ENCODE measurements at regions not wholly inside any gene's neighbourhood (a gene's known extent, or its start where the extent isn't known, plus 50 kb on each side); places are given as distances from the start of the nearest gene placed in this dataset.
"Not testable (repeated sequence)": the region's sequence is repeated elsewhere in the genome, so short reads cannot be mapped to it uniquely, and the experiment has no call there.

DNA sequence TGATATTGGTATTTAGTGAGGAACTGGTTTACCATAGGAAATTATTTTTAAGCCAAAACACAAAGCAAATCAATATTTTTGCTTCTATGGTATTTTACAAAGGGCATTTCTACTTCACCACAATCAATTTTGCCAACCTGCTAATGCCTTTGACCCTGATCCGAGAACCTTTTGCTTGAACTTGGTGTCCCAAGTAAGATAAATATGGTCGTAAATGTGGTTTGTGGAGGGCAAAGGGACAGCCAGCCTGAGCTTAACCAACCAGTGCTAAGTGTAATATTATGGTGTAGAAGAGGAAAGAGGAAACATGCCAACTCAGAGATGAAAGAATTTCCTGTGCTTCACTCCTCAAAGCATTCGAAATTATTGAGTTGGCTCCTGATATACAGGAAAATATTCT, 148.4 kb downstream of the C3orf38 start:
- DNase-seq = no peak

DNA sequence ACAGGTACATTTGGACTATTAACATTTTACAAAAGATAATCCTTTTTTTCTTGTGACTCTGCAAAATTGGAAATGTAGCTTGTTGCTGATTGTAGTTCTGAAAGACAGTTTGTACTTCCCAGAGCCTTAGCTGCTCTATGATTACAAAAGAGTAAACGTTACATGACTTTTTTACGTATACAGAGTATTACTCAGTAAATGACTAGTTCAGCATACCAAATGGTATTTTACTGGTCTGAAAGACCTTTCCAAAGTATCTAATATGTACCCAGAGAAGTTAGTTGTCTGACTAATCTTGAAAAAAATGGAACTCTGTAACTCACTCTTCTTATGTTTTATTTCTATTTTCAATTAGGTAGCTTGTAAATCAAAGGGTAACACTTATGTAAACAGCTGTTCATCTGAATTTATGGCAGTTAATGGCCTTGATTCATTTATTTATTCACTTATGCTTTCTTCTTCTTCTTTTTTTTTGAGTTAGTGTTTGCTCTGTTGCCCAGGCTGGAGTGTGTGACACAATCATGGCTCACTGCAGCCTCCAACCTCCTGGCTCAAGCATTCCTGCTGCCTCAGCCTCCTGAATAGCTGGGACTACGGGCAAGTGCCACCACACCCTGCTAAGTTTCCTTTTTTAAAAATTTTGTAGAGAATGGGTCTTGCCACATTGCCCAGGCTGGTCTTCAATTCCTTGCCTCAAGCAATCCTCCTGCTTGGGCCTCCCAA, 151.7 kb downstream of the C3orf38 start:
- DNase-seq = no peak

DNA sequence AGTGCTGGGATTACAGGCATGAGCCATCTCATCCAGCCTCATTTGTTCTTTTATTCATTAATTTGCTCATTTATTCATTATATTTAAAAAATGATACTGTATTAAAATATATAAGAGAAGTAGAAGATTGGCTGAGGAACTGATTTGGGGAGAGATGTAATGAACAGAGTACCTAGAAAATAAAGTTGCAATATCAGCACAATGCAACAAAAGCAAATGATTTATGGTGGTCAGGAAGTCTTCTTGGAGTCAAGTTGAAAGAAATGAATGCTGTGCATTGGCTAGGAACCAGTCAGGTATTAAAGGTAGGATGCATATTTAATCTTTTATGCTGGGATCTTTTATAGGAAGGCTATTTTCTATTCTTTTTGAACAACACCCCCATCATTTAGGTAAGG, 152.2 kb downstream of the C3orf38 start:
- DNase-seq = no peak

- not testable (repeated sequence) for DNase-seq
Measured at GRCh38 chr3:88303331-88303904, 153.7 kb downstream of the C3orf38 start.

DNA sequence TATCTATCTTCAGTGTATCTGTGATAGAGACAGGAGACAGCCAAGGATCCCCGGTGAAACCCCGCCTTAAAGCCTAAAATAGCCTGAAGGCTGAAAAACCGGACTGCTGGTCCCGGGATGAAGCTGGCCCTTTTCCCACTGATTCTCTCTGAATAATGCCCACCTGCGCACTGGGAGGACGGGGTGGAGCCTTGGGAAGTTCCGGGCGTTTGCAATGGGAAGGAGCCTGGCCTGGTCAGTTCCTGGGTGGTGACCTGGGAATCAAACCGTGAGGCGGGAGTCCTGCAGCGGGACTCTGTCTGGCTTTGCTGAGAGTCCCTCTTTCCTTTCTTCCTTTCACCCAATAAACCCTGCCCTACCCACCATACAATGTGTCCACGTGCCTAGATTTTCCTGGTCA, 157.9 kb downstream of the C3orf38 start:
- no peak for DNase-seq

GRCh38 chr3:88311826-88312225, 162.1 kb downstream of the C3orf38 start:
- no peak for DNase-seq

DNA sequence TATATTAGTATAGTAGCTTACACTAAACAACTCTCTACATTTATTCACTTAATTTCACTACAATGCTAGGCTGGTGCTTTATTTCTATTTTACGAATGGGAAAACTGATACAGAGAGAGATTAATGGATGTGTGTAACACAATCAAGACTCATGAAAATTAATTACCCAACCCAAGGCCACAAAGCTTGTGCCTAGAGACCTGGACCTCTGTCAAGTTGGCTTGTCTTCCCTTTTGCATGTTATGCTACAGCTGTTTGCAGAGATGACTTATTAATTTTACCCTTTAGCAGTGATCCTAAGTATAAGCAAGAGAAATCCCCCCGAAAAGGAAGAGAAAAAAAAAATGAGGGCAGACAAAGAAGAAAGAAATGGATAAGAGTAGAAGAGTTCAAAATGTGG, 162.5 kb downstream of the C3orf38 start:
- DNase-seq = no peak

- DNase-seq = no peak
Measured at GRCh38 chr3:88318067-88318466, 168.3 kb downstream of the C3orf38 start.

DNA sequence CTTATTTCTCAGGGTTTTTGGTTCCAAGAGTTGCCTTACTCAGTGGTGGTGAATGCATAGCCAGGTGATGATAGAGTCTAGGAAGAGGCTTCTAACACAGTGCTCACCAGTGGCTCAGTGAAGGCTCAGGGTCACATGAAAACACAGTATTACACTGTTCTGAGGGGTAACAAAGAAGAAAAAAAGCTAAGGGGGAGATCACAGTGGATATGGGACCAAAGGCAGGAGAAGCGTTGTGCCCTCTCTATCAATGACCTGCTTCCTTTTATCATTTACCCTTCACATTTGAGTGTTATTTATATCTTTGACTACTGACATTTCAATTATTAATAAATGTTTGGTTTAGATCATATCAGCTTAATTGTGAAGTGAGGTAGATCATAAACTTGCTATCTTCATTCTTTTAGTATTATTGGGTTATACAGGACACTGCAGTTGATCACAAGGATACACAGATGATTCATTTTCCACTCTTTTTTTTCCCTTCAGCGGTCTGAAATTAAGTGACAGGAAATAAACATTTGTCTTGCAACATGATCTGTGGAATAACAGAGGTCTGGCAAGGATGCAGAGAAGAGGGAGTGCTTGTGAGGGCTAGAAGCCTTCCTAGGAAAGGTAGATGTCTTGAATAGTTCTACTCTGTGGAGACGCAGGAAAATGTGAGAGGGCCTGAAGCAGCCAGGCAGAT, 171.7 kb downstream of the C3orf38 start:
- DNase-seq = no peak

- DNase-seq = no peak
Measured at GRCh38 chr3:88324788-88325187, 175.0 kb downstream of the C3orf38 start.

- no peak for DNase-seq
Measured at GRCh38 chr3:88334187-88334868, 184.6 kb downstream of the C3orf38 start.

DNA sequence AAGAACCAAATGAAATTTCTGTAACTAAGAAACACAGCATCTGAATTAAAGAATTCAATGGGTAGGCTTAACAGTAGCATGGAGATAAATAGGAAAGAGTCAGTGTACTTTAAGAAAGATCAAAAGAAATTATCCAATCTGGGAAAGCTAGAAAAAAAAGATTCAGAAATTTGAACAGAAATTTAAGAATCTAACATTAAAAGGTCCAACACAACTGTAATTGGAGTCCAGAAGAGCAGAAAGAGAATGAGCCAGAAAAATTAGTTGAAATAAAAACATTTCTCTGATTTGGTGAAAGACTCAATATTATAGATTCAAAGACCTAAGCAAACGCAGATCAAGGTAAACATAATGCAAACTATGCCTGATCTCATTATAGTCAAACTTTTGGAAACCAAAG, 187.1 kb downstream of the C3orf38 start:
- no peak for DNase-seq

DNA sequence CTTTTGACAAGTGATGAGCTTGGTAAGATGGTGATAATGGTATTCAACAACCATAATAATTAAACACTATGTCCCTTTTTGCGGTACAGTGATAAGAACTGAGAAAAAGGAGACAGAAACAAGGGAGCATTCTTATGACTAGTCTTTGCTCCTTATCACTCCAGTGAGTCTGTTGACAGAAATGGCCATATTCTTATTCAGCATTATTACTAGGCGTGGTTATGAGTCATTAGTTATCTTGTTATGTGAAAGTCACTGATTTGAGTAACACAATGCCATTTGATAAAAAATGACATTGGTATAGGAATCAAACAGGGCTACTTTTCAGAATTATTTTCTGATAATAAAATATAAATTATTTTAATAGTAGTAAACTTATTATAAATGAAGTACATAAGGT, 193.5 kb downstream of the C3orf38 start:
- no peak for DNase-seq

DNA sequence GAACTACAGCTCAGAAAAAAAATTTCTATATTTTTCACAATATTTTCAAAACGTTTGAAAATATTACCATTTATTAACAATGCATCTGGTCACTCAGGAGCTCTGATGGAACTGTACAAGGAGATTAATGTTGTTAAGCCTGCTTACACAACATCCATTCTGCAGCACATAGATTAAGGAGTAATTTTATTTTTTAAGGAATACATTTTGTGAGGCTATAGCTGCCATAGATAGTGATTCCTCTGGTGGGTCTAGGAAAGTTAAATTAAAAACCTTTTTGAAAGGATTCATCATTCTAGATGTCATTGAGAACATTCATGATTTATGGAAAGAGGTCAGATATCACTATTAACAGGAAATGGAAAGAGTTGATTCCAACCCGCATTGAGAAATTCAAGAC, 196.9 kb downstream of the C3orf38 start:
- no peak for DNase-seq

GRCh38 chr3:88362428-88362827, 212.7 kb downstream of the C3orf38 start:
- no peak for DNase-seq

DNA sequence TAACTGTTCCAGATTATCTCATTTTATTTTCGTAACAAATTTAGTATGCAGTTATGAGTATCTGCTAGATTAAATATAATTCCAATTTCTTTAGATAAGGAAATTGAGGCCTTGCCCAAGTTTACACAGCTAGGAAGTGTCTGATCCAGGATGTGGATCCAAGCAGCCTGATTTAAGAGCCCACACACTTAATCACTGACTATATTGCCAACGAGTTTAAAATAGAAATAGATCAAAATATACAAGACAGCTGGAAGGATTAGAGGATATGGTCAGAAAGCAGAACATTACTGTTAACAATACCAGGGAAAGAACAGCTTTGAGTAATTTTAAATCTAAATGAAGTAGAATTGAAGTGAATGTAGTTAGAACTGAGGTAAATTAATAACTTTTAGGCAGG, 215.2 kb downstream of the C3orf38 start:
- DNase-seq = no peak

DNA sequence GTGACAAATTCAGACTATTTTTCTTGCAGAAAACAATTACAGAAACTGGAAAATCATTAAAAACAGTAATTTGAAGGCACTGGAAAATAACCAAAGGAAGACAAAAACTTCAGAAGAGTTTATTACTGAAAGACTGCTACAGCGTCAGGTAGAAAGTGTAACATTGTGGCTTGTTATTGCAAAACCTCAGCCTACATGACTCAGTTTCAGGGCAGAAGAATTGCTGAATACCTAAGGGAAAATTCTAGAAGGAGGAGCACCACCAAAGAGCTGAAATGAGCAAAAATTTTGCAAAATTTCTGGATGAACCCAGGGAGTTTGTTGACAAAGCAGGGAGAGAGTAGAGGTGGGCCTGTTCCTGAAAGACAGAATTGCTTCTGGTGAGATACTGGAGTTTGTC, 219.6 kb downstream of the C3orf38 start:
- no peak for DNase-seq

DNA sequence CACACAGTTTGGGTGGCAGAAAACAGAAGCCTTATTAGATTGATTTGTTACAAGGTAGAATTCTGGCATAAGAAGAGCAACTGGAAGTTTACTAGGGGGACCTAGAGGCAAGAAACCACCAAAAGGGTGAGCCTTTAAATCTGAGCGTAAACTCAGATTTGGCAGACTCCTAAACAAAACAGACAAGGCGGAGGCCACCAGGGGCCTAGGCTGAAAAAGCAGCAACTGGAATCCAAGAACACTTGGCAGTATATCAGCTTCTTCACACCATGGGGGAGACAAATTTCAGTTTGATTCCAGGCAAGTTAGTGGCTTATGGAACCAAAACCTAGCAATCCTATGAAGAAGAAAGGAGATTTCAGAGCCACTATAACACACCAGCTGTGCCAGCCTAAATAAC, 220.0 kb downstream of the C3orf38 start:
- DNase-seq = no peak

- DNase-seq = no peak
Measured at GRCh38 chr3:88385090-88385489, 235.3 kb downstream of the C3orf38 start.

DNA sequence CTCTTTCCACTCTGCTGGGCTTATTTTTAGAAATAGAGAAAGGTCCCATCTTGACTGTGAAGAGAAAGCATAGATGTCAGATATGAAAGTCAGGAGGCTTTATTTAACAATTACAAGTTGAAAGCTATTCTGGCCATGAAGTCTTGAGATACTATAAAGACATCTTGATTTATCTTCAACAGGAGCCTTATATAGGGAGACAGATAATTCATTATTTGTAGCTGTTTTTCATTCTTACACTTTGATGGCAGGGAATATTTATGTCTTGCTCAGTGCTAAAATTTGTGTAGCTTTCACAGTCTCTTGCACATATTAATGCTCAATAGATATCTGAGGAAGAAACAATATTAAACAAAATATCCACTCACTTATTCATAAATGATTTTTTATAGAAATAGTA, 248.8 kb downstream of the C3orf38 start:
- no peak for DNase-seq

GRCh38 chr3:88403319-88403718, 253.6 kb downstream of the C3orf38 start:
- no peak for DNase-seq

DNA sequence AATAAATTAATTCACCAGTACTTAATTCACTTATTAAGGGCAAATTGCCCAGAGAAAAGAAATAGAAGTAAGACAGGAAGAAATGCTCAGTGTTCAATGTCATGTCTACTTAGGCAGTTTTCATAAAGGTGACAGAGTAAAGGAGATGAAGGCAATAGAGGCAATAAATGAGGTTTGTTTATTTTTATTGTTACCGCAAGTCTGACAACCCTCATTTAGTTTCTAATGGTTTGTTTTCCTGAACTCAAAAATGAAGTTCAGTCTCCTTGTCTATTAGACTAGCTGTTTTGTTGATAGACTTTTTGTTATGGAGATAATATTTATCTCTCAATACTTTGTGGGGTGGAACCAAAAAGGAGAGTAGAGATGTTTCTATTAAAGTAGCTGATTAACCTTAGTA, 258.3 kb downstream of the C3orf38 start:
- no peak for DNase-seq

DNA sequence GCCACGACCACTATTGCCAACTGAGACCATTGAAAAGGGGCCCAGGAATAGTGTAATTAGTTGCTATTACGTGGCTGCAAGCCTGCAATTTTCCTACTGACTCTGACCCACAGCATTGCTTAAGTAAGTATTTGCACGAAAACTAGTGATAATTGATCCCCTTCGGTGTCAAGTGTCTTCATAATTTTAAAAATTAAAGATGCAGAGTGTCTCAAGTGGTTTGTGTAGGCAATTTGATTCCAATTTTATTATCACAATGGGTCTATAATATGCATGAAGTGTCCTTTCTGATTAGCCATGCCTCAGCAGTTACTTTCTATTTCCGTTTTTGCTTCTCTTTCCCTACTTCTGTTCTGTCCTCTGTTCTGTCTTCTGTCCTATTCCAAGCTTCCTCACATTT, 259.2 kb downstream of the C3orf38 start:
- peak; percentile 21 for DNase-seq

- no peak for DNase-seq
Measured at GRCh38 chr3:88410259-88410658, 260.5 kb downstream of the C3orf38 start.
